ENCODE measurements at regions not wholly inside any gene's neighbourhood (a gene's known extent, or its start where the extent isn't known, plus 50 kb on each side); places are given as distances from the start of the nearest gene placed in this dataset.

- intact Hi-C loops (cut with micrococcal nuclease; ENCODE audit: unreplicated experiment), result no loop called here
- H3K36me3 ChIP-seq (ENCODE audit: insufficient read depth, low read length, poor library complexity, severe bottlenecking), result no peaks in the 10 kb centered on the region
- POLR2A ChIA-PET (ENCODE audit: low non-redundant PET), result no interaction called here
- no peaks in the 10 kb centered on the region for H3K27me3 ChIP-seq (replicated peaks; ENCODE audit: insufficient read depth, low read depth, low read length, poor library complexity)
- TF ChIP-seq EZH2 (IDR thresholded peaks at IDR 0.05; ENCODE audit: borderline replicate concordance, low read depth, low read length, poor library complexity, severe bottlenecking), result no peak
- TF ChIP-seq CTCF (conservative IDR thresholded peaks at IDR 0.05; ENCODE audit: low read depth, low read length), result no peak
- CTCF ChIA-PET, result interaction anchor here (0.6 kb wide), 1 partner anchor 251 kb away, joined by 3 read pairs; no protein-coding TSS in a partner anchor
- no peaks in the 10 kb centered on the region for H3K9me3 ChIP-seq (ENCODE audit: low read depth, low read length, poor library complexity, severe bottlenecking)
- H3K4me3 ChIP-seq (ENCODE audit: low read depth, low read length, poor library complexity, severe bottlenecking), result no peak overlapping the region
- peaks cover 18% of the 10 kb centered on the region for H3K4me1 ChIP-seq (ENCODE audit: insufficient read depth, low read length, poor library complexity, severe bottlenecking)
- DNase-seq (ENCODE audit: low spot score), result no peak
- no TSS peak for BruUV-seq (replicated peaks)
- no peak overlapping the region for H3K27ac ChIP-seq (ENCODE audit: low read depth, low read length, poor library complexity, severe bottlenecking)
These were observed 89.0 kb upstream of the PFN2 start for GRCh38 chr3:150059729-150060128.

- ChIA-PET CTCF (interaction anchor here (0.6 kb wide), 1 partner anchor 250 kb away, joined by 3 read pairs; no protein-coding TSS in a partner anchor), POLR2A (ENCODE audit: low non-redundant PET) (no interaction called here)
- H3K9me3 ChIP-seq (ENCODE audit: low read depth, low read length, poor library complexity, severe bottlenecking), result no peaks in the 10 kb centered on the region
- DNase-seq (ENCODE audit: low spot score), result no peak
- H3K4me3 ChIP-seq (ENCODE audit: low read depth, low read length, poor library complexity, severe bottlenecking), result no peak overlapping the region
- BruUV-seq (replicated peaks), result no TSS peak
- H3K27me3 ChIP-seq (replicated peaks; ENCODE audit: insufficient read depth, low read depth, low read length, poor library complexity), result no peaks in the 10 kb centered on the region
- TF ChIP-seq CTCF (conservative IDR thresholded peaks at IDR 0.05; ENCODE audit: low read depth, low read length) (no peak), EZH2 (IDR thresholded peaks at IDR 0.05; ENCODE audit: borderline replicate concordance, low read depth, low read length, poor library complexity, severe bottlenecking) (no peak)
- peaks cover 18% of the 10 kb centered on the region for H3K4me1 ChIP-seq (ENCODE audit: insufficient read depth, low read length, poor library complexity, severe bottlenecking)
- intact Hi-C loops (cut with micrococcal nuclease; ENCODE audit: unreplicated experiment), result no loop called here
- no peaks in the 10 kb centered on the region for H3K36me3 ChIP-seq (ENCODE audit: insufficient read depth, low read length, poor library complexity, severe bottlenecking)
- H3K27ac ChIP-seq (ENCODE audit: low read depth, low read length, poor library complexity, severe bottlenecking), result no peak overlapping the region
These were observed 88.5 kb upstream of the PFN2 start for GRCh38 chr3:150059241-150059640.

GRCh38 chr3:150057227-150057626 lies 86.5 kb upstream of the PFN2 start:
- intact Hi-C loops (cut with micrococcal nuclease; ENCODE audit: unreplicated experiment), result no loop called here
- POLR2A ChIA-PET (ENCODE audit: low non-redundant PET), result interaction anchor here (0.6 kb wide), 2 partner anchors 111 to 127 kb away, joined by 3 to 4 read pairs; no protein-coding TSS in a partner anchor
- TF ChIP-seq CTCF (conservative IDR thresholded peaks at IDR 0.05; ENCODE audit: low read depth, low read length), result no peak
- no peak for TF ChIP-seq EZH2 (IDR thresholded peaks at IDR 0.05; ENCODE audit: borderline replicate concordance, low read depth, low read length, poor library complexity, severe bottlenecking)
- CTCF ChIA-PET, result interaction anchor here (0.6 kb wide), 2 partner anchors 39 to 127 kb away, joined by 4 to 6 read pairs; no protein-coding TSS in a partner anchor
- Histone ChIP-seq H3K9me3 (ENCODE audit: low read depth, low read length, poor library complexity, severe bottlenecking) (no peaks in the 10 kb centered on the region), H3K36me3 (ENCODE audit: insufficient read depth, low read length, poor library complexity, severe bottlenecking) (no peaks in the 10 kb centered on the region), H3K27me3 (replicated peaks; ENCODE audit: insufficient read depth, low read depth, low read length, poor library complexity) (no peaks in the 10 kb centered on the region), H3K4me3 (ENCODE audit: low read depth, low read length, poor library complexity, severe bottlenecking) (no peak overlapping the region), H3K4me1 (ENCODE audit: insufficient read depth, low read length, poor library complexity, severe bottlenecking) (peaks cover 18% of the 10 kb centered on the region), H3K27ac (ENCODE audit: low read depth, low read length, poor library complexity, severe bottlenecking) (no peak overlapping the region)
- BruUV-seq (replicated peaks), result no TSS peak
- peak; percentile 54 for DNase-seq (ENCODE audit: low spot score)
